GM19468 (cell line): ENCODE measurements at regions not wholly inside any gene's neighbourhood (a gene's known extent, or its start where the extent isn't known, plus 50 kb on each side); places are given as distances from the start of the nearest gene placed in this dataset.

Experiments
- ATAC-seq: cut with Tn5 transposase; IDR thresholded peaks from one replicate; pipeline ENCODE4 v1.9.1; 2021; ENCODE audit warnings: mild to moderate bottlenecking, moderate library complexity, moderate number of reproducible peaks; ENCODE audit not compliant: unreplicated experiment; ENCODE audit errors: extremely low read depth

DNA sequence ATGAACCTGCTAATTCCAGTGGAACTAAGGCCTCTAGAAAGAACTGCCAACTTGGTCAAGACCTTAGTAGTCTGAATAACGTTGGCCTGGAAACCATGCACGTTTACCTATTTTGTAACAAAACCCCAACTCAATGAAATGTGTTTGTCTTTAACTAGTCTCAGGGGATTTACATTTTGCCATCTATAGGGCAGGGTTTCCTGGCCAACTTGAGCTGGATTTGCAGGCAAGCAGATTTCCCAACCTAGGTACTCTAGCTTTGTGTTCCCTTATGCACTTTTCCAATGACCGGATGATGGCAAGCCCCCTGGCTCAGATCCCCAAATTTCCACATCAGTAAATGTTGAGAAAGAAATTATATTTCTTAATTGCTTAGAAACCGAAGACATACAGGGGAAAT is 114.5 kb downstream of the IRS2 start:
- no peak for ATAC-seq

DNA sequence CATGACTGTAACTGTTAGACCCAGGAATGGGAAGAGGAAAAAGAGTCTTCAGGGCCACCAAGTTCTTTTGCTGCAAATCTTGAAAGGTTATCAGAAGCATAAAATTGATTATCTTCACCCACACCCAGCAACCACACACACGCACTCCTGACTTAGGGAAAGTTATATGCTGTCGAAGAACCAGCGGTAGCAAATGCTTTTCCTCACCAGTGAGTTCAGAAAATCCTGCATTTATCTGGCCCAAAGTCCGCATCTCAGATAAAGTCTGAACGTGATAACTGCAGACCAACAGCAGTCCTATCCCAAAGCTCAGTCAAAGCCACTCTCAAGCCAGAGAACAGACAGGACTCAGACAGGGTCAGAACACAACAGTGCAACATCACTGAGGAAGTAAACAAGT is 115.6 kb downstream of the IRS2 start:
- no peak for ATAC-seq

DNA sequence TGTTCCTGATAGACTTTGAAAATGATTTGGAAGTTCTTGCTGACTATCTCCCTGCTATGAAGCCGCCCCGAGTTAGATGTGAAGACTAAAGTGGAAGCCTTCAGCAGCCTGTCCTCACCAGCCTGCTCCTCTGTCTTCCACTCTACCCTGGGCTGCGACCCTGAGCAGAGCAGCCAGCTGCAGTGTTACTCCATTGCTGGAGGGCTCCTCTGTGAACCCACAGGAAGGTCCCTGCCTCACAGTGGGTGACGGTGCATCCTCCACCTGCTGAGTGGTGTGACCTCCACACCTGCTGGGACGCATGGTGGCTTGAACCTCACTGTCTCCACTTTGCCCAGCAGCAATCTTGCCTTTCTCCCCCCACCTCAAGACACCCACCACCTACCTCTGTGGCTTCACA is 116.4 kb downstream of the IRS2 start:
- no peak for ATAC-seq

DNA sequence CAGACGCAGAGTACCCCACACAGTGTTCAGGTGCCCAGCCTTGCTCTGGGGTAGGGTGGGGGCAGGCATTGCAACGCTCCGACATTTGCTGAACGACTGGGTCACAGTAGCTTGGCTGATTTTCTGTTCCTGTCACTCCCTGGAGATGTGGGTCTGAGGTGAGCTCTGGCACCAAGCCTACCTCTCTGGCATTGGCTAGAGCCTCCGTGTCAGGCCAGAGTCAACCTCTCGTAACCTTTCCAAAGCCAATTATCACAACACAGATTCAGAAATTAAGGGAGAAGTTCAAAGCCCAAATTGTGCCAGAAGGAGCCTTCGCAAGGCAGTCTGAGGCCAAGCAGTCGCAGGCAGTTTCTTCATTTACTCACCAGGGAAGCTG is 117.2 kb downstream of the IRS2 start:
- no peak for ATAC-seq

DNA sequence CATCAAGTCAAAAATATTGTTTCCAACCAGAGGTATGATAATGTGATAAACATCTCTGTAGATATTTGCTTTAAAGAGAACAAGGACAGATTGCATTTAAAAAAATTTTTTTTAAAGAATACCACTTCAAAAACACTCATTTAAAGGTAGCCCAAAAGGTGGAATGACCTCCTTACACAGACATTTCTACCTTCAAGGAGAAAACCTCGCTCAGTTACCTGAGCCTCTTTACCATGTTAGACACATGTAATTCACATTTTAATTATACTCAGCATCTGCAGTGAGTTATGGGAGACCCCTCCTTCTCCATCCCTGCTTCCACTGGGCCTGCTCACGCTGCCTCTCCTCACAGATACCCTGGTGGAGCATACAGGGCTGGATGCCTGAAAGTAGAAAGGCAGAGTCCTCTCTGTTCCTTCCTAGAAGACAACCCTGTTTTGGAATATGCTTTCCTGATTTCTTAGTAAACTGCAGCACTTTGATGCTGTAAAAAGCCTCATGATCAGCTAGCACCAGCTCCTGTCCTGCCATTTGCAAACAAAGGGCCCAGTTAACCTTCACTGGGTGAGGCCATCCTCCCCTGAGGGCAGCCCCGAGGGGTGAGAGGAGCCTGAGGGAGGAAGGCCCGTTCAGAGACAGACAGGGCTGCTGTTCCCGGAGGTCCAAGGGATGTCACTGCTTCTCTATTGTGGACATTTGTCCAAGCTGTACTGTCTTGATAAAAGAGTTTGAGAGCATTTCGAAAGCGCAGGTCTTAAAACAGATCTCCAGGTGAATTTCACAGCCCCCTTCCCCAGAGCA is 117.8 kb downstream of the IRS2 start:
- ATAC-seq = no peak

DNA sequence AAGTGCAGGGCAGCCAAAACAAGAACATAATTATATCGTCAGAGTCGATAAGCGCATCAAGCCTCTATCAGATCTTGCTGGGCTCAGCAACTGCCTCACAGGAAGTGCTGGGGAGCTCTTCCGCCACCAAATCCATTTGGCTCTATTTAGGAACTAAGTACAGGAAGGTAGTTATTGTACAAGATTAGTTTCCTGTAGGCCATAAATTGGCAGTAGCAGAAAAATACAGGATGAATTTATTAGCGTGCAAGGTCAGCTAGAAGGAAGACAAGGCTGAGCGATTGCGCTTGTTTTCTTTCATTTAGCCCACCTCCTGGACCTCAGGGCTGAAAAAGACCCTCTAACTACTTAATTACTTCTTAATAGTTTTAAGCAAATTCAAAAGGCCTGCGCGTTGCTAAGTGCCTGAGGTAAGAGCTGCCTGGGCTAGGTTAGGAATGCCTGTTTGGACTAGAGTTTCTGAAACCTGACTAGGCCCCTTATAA is 118.5 kb downstream of the IRS2 start:
- no peak for ATAC-seq

DNA sequence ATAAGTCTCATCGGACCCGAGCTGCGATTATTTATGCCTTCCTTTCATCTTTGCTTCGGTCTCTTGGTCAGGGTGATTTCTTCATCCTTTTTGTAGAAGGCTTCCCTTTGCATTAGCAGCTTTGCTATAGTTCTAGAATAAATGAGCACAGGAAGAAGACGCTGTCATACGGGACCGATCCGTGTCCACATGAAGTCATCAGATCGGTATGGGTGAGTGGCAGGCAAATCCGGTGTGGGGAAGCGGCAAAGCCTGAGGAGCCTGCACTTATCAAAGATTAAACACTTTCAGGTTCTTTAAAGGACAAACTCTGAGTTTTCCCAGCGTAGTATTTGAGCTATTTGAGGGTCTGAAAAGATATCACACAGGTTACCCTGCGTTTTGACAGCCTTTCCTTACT is 119.3 kb downstream of the IRS2 start:
- no peak for ATAC-seq

DNA sequence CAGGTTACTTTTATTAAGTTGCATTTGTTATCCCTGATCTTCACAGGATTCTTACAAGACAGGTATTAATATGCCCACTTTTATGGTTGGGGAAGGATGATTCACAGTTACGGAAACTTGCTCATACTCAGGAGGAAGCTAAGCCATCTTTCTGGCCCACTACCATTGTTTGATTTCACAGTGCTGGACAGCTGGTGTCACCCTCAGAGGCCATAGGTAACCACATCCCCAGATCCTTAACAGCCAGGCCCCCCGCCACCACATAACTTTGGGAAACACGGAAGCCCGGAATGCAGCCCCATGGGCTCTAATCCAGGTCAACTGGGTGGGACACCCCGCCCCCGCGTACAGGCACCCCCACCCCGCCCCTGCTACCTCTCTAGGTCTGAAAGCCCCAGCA is 119.7 kb downstream of the IRS2 start:
- no peak for ATAC-seq

DNA sequence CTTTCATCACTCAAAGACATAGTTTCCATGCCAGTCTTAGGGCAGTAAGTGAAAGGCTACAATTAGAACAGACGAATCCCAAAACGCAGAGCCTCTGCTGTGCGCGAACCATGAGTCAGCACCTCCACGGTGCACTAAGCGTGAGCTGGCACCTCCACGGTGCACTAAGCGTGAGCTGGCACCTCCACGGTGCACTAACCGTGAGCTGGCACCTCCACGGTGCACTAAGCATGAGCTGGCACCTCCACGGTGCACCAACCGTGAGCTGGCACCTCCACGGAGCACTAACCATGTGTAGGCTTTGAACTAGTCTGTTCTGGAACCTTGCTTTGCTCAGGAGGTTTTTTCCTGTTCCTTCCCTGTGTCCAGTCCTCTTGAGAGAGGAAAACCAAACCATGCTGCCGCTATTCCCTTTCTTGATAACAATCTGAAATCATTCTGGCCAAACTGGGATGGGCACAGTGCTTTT is 120.6 kb downstream of the IRS2 start:
- ATAC-seq = no peak

DNA sequence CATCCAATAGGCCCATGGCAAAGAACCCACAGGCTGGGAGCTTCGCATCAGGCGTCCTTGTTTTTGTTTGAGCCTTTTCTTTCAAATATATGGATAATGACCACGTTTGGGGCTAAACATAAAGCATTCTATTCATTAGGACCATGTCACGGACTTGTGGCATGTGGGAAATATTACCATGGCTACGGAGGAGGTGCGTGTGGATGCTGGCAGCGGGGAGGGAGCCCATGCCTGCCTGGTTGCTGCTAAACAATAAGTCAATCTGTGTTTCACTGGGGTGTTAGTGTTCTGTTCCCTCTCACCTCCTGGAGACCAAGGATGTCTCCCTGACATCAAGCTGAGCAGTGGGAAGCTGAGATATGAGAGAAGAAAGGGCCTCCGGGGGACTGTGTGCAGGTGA is 121.1 kb downstream of the IRS2 start:
- no peak for ATAC-seq

DNA sequence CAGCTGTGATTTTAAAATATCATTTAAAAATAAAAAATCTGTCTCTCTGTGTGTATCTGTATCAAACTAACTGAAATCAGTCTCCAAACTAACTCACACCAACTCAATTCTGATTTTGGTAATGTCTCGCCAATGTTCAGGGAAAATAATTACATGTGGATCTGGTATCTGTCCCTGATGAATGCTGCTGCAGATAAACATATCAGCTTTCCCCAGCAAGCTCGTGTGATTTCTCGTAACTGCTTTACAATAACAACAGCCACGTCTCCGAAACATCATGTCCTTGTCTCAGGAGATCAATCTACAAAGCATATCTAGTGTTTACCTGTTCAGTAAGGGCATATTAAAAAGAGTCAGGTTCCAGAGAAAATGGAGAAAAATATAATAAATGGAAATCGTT is 129.0 kb downstream of the IRS2 start:
- no peak for ATAC-seq

DNA sequence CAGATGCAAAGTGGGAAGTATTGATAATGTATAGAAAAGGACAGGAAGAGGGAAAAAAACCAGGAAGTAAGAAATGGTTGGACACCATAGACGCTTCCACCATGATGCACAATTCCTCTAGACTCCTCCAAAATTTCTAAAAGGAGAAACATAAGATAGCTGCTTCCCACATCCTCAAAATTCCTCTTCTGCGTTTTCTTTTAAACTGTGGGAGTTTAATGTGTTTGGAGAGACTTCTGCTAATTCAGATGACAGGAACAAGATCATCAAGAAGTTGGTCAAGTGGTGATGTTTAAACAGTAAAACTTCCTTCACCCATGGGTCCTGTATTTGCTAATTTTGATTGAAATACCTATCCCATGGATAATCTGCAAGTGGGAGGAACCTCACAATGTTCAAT is 130.2 kb downstream of the IRS2 start:
- no peak for ATAC-seq

DNA sequence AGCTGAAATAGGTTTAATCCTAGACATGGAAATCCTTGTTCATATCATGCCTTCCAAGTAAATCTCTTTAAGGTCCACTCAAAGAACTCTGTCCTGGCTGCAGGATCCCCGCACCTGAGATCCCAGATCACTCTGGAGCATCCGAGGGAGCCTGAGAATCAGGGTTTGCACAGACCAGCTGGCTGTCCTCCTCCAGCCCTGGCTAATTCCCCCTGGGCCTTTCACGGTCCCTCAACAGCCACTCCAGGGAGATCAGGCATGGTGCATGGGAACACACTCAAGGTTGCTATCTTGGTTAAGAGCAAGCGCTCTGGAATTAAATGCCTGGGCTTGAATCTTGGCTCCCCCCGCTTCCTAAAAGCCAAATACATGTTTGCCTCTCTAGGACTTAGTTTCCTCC is 130.8 kb downstream of the IRS2 start:
- ATAC-seq = no peak

DNA sequence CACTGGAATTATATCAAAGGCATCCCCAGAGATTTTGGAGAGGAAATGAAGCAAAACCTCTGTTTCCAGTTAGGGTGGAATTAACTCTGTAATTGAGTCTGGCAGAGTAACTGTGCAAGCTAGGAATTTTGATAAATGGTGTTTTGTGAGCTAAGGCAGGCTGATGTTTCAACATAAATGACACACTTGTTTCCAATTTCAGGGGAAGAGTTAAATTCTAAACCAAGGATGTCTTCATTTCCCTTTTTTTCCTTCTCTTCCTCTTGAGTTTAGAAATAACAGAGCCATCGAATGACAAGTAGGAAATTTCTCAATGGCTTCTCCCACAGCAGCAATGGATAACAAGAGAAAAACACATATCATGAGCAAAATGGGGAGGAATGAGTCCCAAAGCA is 131.2 kb downstream of the IRS2 start:
- ATAC-seq = no peak

DNA sequence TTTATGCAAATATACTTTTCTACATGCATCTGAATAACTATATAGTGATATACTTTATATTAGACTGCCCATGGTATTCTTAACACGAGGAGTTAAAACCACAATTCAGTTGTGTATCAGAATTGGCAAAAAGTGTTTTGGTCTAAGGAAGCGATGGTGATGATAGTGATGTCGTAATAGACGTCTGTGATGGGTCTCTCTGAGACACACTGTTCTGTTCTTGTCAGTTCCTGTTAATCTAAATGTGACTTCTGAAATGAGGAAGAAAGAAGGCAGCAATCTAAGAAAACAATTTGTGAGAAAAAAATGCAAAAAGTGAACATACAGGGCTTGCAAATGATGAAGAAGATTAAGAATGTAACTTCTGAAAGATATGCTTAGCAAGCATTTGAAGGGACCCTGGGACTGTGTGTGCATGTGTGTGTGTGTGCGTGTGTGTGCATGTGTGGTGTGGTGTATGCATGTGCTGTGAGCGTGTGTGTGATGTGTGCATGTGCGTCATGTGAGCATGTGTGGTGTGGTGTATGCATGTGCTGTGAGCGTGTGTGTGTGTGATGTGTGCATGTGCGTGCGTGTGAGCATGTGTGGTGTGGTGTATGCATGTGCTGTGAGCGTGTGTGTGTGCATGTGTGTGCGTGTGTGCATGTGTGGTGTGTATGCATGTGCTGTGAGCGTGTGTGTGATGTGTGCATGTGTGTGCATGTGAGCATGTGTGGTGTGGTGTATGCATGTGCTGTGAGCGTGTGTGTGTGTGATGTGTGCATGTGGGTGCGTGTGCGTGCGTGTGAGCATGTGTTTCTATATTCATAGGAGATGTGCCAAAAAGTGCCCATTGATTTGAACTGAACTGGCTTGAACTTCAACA is 131.8 kb downstream of the IRS2 start:
- no peak for ATAC-seq

DNA sequence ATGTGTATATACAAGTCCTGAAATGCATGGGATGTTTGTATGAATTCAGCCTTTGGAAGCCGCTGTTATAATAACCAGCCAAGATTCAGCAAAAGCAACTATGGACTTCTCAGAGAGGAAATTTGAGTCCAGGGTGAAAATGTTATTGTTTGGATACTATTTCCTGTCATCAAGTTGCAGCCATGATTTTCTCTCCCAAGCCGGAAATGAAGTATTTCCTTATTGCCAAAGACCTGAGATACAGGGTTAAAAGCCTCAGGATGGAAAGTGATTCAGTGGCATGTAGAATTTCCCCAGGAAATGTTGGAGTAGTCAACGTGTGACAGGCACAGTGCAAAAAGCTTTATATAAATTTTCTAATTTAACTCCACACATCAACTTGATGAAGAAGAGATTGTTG is 133.9 kb downstream of the IRS2 start:
- no peak for ATAC-seq

DNA sequence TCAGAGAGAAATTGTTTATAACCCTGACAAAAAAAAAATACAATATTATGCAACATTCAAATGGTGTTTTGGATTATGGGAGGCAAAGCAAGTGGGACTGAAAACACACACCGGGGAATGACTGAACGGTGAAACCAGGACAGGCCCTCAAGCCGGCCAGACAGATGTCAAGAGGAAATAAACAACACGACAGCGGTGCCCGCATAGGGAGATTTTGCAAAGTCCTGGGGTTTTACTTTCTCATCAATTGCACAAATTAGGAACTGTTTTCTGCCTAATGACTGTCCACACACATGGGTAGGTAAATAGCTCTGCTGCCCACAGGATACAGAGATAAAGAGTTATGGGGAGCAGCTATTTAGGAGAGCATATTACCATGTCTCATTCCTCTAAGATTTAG is 134.5 kb downstream of the IRS2 start:
- ATAC-seq = no peak

DNA sequence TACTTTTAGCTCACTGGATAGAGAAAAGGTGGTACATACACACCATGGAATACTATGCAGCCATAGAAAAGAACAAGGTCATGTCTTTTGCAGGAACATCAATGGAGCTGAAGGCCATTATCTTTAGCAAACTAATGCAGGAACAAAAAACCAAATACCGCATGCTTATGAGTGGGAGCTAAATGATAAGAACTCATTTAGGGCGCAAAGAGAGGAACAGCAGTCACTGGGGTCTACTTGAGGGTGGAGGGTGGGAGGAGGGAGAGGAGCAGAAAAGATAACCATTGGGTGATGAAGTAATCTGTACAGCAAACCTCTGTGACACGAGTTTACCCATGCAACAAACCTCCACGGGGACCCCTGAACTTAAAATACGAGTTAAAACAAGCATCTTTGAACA is 135.1 kb downstream of the IRS2 start:
- ATAC-seq = no peak

DNA sequence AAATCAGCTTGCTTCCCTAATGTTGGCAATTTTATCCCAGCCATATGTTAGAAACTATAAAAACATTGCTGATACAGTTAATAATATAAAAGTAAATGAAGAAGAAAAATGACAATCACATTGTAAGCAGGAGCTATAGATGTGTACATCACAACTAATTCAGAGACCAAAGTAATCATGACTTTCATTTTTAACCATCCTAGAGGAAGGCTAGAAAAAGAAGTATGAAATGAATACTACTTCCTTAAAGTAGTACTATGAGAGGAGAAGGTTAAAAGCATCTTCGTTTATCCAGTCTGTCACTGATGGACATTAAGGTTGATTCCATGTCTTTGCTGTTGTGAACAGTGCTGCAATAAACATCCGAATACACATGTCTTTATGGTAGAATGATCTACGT is 135.5 kb downstream of the IRS2 start:
- no peak for ATAC-seq

DNA sequence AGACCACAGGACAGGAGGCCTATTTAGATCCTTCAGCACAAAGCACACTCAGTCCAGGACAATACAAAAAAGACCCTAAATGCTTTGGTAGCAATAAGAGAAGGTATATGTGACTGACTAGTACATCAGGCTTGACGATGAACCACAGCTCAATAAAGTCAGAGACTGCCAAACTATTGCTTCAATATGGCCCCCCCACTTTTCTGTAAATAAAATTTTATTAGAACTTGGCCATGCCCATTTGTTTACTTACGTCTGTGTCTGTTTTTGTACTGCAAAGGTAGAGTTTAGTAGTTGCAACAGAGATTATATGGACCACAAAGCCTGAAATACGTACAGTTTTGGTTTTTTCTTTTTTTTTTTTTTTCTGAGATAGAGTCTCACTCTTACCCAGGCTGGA is 136.7 kb downstream of the IRS2 start:
- ATAC-seq = no peak

DNA sequence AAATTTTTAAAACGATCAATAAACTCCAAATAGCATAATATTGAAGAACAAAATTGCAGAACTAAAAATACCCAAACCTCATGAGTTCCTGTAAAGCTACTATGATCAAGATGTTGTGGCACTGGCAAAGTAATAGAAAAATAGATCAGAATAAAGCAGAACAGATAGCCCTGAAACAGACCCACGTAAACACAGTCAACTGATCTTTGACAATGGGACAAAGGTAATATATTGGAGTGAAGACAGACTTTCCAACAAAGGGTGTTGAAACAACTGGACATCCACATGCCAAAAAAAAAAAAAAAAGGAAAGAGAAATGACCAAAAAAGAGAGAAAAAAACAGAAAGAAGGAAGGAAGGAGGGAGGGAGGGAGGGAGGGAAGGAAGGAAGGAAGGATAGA is 138.7 kb downstream of the IRS2 start:
- ATAC-seq = no peak
